ENCODE measurements at regions not wholly inside any gene's neighbourhood (a gene's known extent, or its start where the extent isn't known, plus 50 kb on each side); places are given as distances from the start of the nearest gene placed in this dataset.

GRCh38 chr13:26961890-26962615 is 201.5 kb upstream of the GPR12 start:
- TF ChIP-seq CTCF (IDR thresholded peaks at IDR 0.05) (no peak), POLR2AphosphoS5 (IDR thresholded peaks at IDR 0.05) (no peak), POLR2A (IDR thresholded peaks at IDR 0.05) (no peak)

Data from breast epithelium (tissue), 3 donors.